ENCODE measurements at regions not wholly inside any gene's neighbourhood (a gene's known extent, or its start where the extent isn't known, plus 50 kb on each side); places are given as distances from the start of the nearest gene placed in this dataset.

DNA sequence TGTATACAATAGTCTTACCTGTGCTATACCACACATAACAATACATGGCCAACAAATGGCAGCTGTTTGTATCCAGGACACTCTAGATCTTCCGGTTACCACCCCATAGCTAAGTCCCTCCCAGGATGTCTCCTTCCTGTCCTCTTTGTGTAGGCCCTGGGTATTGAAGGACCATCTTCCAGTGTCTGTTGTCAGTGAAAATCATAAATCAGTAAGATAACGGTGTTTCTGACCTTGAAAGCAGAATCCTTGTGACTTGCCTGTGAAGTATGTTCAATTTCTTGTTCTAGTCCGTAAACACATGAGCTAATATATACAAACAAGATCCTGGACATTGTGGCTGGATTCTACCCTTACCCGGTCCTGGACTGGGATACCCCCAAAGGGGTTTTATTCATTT lies 462.8 kb downstream of the NTRK3 start:
- Histone ChIP-seq H3K27me3 (ENCODE audit: insufficient read depth) (no peaks in the 10 kb centered on the region), H3K4me2 (no peak overlapping the region), H3K4me1 (ENCODE audit: insufficient read depth) (no peaks in the 10 kb centered on the region), H3K79me2 (replicated peaks; ENCODE audit: insufficient read depth) (no peaks in the 10 kb centered on the region), H4K20me1 (replicated peaks; ENCODE audit: insufficient read depth) (no peaks in the 10 kb centered on the region), H3K27ac (ENCODE audit: low read depth) (no peak overlapping the region), H3K9me2 (ENCODE audit: insufficient read depth) (0 out of 2 replicates have a peak, but pooled peaks cover 3% of the 10 kb centered on the region), H3K4me3 (no peak overlapping the region), H3F3A (replicated peaks; ENCODE audit: low read depth) (no peaks in the 10 kb centered on the region), H2AFZ (no peak overlapping the region), H3K36me3 (ENCODE audit: insufficient read depth) (no peaks in the 10 kb centered on the region)
- no peak overlapping the region for H3K27ac Mint-ChIP-seq
- TF ChIP-seq, protein P1, sequence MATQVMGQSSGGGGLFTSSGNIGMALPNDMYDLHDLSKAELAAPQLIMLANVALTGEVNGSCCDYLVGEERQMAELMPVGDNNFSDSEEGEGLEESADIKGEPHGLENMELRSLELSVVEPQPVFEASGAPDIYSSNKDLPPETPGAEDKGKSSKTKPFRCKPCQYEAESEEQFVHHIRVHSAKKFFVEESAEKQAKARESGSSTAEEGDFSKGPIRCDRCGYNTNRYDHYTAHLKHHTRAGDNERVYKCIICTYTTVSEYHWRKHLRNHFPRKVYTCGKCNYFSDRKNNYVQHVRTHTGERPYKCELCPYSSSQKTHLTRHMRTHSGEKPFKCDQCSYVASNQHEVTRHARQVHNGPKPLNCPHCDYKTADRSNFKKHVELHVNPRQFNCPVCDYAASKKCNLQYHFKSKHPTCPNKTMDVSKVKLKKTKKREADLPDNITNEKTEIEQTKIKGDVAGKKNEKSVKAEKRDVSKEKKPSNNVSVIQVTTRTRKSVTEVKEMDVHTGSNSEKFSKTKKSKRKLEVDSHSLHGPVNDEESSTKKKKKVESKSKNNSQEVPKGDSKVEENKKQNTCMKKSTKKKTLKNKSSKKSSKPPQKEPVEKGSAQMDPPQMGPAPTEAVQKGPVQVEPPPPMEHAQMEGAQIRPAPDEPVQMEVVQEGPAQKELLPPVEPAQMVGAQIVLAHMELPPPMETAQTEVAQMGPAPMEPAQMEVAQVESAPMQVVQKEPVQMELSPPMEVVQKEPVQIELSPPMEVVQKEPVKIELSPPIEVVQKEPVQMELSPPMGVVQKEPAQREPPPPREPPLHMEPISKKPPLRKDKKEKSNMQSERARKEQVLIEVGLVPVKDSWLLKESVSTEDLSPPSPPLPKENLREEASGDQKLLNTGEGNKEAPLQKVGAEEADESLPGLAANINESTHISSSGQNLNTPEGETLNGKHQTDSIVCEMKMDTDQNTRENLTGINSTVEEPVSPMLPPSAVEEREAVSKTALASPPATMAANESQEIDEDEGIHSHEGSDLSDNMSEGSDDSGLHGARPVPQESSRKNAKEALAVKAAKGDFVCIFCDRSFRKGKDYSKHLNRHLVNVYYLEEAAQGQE (IDR thresholded peaks at IDR 0.05; ENCODE audit: unreplicated experiment): no peak
- TF ChIP-seq POLR2AphosphoS5 (IDR thresholded peaks at IDR 0.05; ENCODE audit: low read depth) (no peak), CTCF (conservative IDR thresholded peaks at IDR 0.05; ENCODE audit: low read depth in 2 of 2) (no peak), CREB1 (CRISPR knock-in tag; IDR thresholded peaks at IDR 0.05; ENCODE audit: low read depth) (no peak), EZH2phosphoT487 (IDR thresholded peaks at IDR 0.05; ENCODE audit: unreplicated experiment) (no peak), STAT1 (IDR thresholded peaks at IDR 0.05; ENCODE audit: unreplicated experiment) (no peak), EZH2 (IDR thresholded peaks at IDR 0.05; ENCODE audit: low read depth, unreplicated experiment) (no peak), NANOG (IDR thresholded peaks at IDR 0.05; ENCODE audit: borderline replicate concordance) (no peak), ZNF114 (CRISPR knock-in tag; IDR thresholded peaks at IDR 0.05) (no peak), JUNB (IDR thresholded peaks at IDR 0.05; ENCODE audit: unreplicated experiment) (no peak), ZNF331 (CRISPR knock-in tag; IDR thresholded peaks at IDR 0.05; ENCODE audit: low read depth) (no peak)
- TF ChIP-seq, protein P2, sequence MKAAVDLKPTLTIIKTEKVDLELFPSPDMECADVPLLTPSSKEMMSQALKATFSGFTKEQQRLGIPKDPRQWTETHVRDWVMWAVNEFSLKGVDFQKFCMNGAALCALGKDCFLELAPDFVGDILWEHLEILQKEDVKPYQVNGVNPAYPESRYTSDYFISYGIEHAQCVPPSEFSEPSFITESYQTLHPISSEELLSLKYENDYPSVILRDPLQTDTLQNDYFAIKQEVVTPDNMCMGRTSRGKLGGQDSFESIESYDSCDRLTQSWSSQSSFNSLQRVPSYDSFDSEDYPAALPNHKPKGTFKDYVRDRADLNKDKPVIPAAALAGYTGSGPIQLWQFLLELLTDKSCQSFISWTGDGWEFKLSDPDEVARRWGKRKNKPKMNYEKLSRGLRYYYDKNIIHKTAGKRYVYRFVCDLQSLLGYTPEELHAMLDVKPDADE (IDR thresholded peaks at IDR 0.05): no peak
- TF ChIP-seq, protein P3, sequence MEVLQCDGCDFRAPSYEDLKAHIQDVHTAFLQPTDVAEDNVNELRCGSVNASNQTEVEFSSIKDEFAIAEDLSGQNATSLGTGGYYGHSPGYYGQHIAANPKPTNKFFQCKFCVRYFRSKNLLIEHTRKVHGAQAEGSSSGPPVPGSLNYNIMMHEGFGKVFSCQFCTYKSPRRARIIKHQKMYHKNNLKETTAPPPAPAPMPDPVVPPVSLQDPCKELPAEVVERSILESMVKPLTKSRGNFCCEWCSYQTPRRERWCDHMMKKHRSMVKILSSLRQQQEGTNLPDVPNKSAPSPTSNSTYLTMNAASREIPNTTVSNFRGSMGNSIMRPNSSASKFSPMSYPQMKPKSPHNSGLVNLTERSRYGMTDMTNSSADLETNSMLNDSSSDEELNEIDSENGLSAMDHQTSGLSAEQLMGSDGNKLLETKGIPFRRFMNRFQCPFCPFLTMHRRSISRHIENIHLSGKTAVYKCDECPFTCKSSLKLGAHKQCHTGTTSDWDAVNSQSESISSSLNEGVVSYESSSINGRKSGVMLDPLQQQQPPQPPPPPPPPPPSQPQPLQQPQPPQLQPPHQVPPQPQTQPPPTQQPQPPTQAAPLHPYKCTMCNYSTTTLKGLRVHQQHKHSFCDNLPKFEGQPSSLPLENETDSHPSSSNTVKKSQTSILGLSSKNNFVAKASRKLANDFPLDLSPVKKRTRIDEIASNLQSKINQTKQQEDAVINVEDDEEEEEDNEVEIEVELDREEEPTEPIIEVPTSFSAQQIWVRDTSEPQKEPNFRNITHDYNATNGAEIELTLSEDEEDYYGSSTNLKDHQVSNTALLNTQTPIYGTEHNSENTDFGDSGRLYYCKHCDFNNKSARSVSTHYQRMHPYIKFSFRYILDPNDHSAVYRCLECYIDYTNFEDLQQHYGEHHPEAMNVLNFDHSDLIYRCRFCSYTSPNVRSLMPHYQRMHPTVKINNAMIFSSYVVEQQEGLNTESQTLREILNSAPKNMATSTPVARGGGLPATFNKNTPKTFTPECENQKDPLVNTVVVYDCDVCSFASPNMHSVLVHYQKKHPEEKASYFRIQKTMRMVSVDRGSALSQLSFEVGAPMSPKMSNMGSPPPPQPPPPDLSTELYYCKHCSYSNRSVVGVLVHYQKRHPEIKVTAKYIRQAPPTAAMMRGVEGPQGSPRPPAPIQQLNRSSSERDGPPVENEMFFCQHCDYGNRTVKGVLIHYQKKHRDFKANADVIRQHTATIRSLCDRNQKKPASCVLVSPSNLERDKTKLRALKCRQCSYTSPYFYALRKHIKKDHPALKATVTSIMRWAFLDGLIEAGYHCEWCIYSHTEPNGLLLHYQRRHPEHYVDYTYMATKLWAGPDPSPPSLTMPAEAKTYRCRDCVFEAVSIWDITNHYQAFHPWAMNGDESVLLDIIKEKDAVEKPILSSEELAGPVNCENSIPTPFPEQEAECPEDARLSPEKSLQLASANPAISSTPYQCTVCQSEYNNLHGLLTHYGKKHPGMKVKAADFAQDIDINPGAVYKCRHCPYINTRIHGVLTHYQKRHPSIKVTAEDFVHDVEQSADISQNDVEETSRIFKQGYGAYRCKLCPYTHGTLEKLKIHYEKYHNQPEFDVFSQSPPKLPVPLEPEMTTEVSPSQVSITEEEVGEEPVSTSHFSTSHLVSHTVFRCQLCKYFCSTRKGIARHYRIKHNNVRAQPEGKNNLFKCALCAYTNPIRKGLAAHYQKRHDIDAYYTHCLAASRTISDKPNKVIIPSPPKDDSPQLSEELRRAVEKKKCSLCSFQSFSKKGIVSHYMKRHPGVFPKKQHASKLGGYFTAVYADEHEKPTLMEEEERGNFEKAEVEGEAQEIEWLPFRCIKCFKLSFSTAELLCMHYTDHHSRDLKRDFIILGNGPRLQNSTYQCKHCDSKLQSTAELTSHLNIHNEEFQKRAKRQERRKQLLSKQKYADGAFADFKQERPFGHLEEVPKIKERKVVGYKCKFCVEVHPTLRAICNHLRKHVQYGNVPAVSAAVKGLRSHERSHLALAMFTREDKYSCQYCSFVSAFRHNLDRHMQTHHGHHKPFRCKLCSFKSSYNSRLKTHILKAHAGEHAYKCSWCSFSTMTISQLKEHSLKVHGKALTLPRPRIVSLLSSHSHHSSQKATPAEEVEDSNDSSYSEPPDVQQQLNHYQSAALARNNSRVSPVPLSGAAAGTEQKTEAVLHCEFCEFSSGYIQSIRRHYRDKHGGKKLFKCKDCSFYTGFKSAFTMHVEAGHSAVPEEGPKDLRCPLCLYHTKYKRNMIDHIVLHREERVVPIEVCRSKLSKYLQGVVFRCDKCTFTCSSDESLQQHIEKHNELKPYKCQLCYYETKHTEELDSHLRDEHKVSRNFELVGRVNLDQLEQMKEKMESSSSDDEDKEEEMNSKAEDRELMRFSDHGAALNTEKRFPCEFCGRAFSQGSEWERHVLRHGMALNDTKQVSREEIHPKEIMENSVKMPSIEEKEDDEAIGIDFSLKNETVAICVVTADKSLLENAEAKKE (CRISPR knock-in tag; IDR thresholded peaks at IDR 0.05): no peak
- H3K36me3 Mint-ChIP-seq (ENCODE audit: low read depth): no peaks in the 10 kb centered on the region
- no peaks in the 10 kb centered on the region; the same call in 2 of the 3 replicates for H3K9me3 Mint-ChIP-seq
- H3K4me3 Mint-ChIP-seq: no peak overlapping the region
- ATAC-seq (no peak), DNase-seq (ENCODE audit: low spot score) (no peak)
- no peaks in the 10 kb centered on the region for H3K4me1 Mint-ChIP-seq
- no peaks in the 10 kb centered on the region for H3K27me3 Mint-ChIP-seq (ENCODE audit: insufficient read depth, low read depth, poor library complexity)
